Mesothelial cell of epicardium (in vitro differentiated cells): ENCODE measurements at regions not wholly inside any gene's neighbourhood (a gene's known extent, or its start where the extent isn't known, plus 50 kb on each side); places are given as distances from the start of the nearest gene placed in this dataset.

Source experiments
- DNase-seq, 2 experiments: peaks; one replicate each; pipeline ENCODE4 v3.0.0; 2021; ENCODE audit warnings: low spot score in 2 of 2; ENCODE audit not compliant: unreplicated experiment in 2 of 2
- H3K27ac Mint-ChIP-seq: 2 replicates; pipeline ENCODE4 v1.8.0; 2021; ENCODE audit warnings: mixed read lengths
- H3K27me3 Mint-ChIP-seq: 2 replicates; pipeline ENCODE4 v1.8.0; 2021; ENCODE audit warnings: low read depth, mixed read lengths
- H3K36me3 Mint-ChIP-seq: 2 replicates; pipeline ENCODE4 v1.8.0; 2021; ENCODE audit warnings: mixed read lengths
- H3K4me1 Mint-ChIP-seq: 2 replicates; pipeline ENCODE4 v1.8.0; 2021; ENCODE audit warnings: mixed read lengths
- H3K4me3 Mint-ChIP-seq: 2 replicates; pipeline ENCODE4 v1.8.0; 2021; ENCODE audit warnings: mild to moderate bottlenecking, moderate library complexity, mixed read lengths
- H3K9me3 Mint-ChIP-seq: 2 replicates; pipeline ENCODE4 v1.8.0; 2021; ENCODE audit warnings: mixed read lengths
- TF ChIP-seq, protein P1 (sequence below): fragments of 200-600 bp; sonication (generic); IDR thresholded peaks from one replicate; pipeline ENCODE4 v1.5.0; 2021; ENCODE audit warnings: antibody characterized with exemption; ENCODE audit not compliant: unreplicated experiment

- Mint-ChIP-seq H3K4me1 (peaks cover 37% of the 10 kb centered on the region), H3K4me3 (no peak overlapping the region), H3K27me3 (no peaks in the 10 kb centered on the region), H3K9me3 (no peaks in the 10 kb centered on the region), H3K27ac (no peak overlapping the region), H3K36me3 (no peaks in the 10 kb centered on the region)
- DNase-seq: no peak
- TF ChIP-seq, protein P1, sequence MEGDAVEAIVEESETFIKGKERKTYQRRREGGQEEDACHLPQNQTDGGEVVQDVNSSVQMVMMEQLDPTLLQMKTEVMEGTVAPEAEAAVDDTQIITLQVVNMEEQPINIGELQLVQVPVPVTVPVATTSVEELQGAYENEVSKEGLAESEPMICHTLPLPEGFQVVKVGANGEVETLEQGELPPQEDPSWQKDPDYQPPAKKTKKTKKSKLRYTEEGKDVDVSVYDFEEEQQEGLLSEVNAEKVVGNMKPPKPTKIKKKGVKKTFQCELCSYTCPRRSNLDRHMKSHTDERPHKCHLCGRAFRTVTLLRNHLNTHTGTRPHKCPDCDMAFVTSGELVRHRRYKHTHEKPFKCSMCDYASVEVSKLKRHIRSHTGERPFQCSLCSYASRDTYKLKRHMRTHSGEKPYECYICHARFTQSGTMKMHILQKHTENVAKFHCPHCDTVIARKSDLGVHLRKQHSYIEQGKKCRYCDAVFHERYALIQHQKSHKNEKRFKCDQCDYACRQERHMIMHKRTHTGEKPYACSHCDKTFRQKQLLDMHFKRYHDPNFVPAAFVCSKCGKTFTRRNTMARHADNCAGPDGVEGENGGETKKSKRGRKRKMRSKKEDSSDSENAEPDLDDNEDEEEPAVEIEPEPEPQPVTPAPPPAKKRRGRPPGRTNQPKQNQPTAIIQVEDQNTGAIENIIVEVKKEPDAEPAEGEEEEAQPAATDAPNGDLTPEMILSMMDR: no peak
These were observed 90.2 kb downstream of the HES1 start for GRCh38 chr3:194225988-194226663.

DNA sequence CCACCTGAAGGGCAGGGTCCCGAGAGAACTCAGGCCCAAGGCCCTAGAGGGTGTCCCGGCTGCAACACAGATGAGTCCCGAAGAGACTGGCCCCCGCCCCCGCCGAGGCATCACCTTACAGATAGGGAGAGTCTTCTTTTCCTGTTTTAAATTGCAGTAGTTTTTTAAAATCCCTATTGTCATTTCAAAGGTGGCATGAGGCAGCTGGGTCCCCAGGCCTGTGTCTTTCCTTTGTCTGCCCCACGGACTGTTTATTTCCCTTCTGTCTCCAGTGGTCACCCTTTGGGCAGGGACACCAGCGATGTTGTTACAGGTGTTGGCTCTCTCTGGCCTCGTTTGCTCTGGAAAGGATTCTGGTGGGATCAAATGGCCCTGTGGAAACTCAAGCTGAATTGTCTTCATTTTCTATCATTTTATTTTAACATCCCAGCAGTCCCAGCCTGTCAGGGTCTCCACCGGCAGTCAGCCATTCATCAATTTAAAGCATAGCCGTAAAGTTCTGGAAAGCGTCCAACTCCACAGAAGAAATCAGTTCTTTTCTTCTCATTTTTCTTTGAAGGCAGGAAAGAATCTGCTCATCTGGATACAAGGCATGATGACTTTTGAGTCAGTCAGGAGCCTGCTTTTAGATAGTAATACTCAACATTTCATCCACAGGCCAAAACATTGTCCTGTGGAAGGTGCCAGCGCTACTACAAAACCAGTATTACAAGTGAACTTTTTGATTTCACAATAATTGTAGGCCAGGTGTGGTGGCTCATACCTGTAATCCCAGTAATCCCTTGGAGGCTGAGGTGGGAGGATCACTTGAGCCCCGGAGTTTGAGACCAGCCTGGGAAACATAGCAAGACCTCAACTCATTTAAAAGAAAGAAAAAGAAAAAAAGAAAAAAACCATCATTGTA lies 96.2 kb downstream of the HES1 start:
- Mint-ChIP-seq H3K9me3 (peaks cover 5% of the 10 kb centered on the region), H3K4me3 (no peak overlapping the region), H3K4me1 (peaks cover 42% of the 10 kb centered on the region), H3K27ac (peak overlapping the region; percentile 88), H3K36me3 (peaks cover 3% of the 10 kb centered on the region), H3K27me3 (no peaks in the 10 kb centered on the region)
- DNase-seq: no peak
- TF ChIP-seq, protein P1: no peak

GRCh38 chr3:194233150-194233549 lies 97.2 kb downstream of the HES1 start:
- peaks cover 12% of the 10 kb centered on the region for H3K9me3 Mint-ChIP-seq
- H3K4me1 Mint-ChIP-seq: peaks cover 42% of the 10 kb centered on the region
- TF ChIP-seq, protein P1: no peak
- peak overlapping the region; percentile 10 for H3K27ac Mint-ChIP-seq
- H3K36me3 Mint-ChIP-seq: peaks cover 5% of the 10 kb centered on the region
- H3K27me3 Mint-ChIP-seq: no peaks in the 10 kb centered on the region
- H3K4me3 Mint-ChIP-seq: no peak overlapping the region
- no peak for DNase-seq

GRCh38 chr3:194235160-194235559 lies 99.2 kb downstream of the HES1 start:
- TF ChIP-seq, protein P1: no peak
- Mint-ChIP-seq H3K4me3 (no peak overlapping the region), H3K27ac (peak overlapping the region; percentile 79), H3K27me3 (no peaks in the 10 kb centered on the region), H3K36me3 (peaks cover 5% of the 10 kb centered on the region), H3K4me1 (peaks cover 42% of the 10 kb centered on the region), H3K9me3 (peaks cover 12% of the 10 kb centered on the region)
- no peak for DNase-seq

GRCh38 chr3:194237110-194237509 lies 101.2 kb downstream of the HES1 start:
- DNase-seq: no peak
- TF ChIP-seq, protein P1: no peak
- Mint-ChIP-seq H3K27me3 (no peaks in the 10 kb centered on the region), H3K9me3 (peaks cover 12% of the 10 kb centered on the region), H3K4me1 (peaks cover 34% of the 10 kb centered on the region), H3K27ac (no peak overlapping the region), H3K36me3 (peaks cover 5% of the 10 kb centered on the region), H3K4me3 (no peak overlapping the region)
